Neutrophil (primary cell): ENCODE measurements at regions not wholly inside any gene's neighbourhood (a gene's known extent, or its start where the extent isn't known, plus 50 kb on each side); places are given as distances from the start of the nearest gene placed in this dataset.

Experiments used
- H3K27ac ChIP-seq: fragments of 200-600 bp; sonication (generic); 2 replicates; pipeline ENCODE4 v1.5.1; 2016; ENCODE audit warnings: mild to moderate bottlenecking, moderate library complexity
- H3K27me3 ChIP-seq: fragments of 200-600 bp; sonication (generic); 2 replicates; pipeline ENCODE4 v1.6.0; 2016; ENCODE audit warnings: mild to moderate bottlenecking
- H3K36me3 ChIP-seq: fragments of 200-600 bp; sonication (generic); 2 replicates; pipeline ENCODE4 v1.5.1; 2017
- H3K4me1 ChIP-seq, 2 experiments: fragments of 200-600 bp in 1 of 2; sonication (generic) in 1 of 2; 1 replicate in 1 of 2; 2 replicates in 1 of 2; pipeline versions ENCODE4 v1.5.1 to v1.6.1; 2013 to 2016; ENCODE audit warnings: low read depth in 1 of 2, low read length in 1 of 2, mild to moderate bottlenecking in 1 of 2, moderate library complexity in 1 of 2; ENCODE audit not compliant: control insufficient read depth in 1 of 2, insufficient read depth in 1 of 2
- H3K4me3 ChIP-seq, 2 experiments: fragments of 200-600 bp in 1 of 2; sonication (generic) in 1 of 2; 1 replicate in 1 of 2; 2 replicates in 1 of 2; pipeline ENCODE4 v1.5.1; 2013 to 2016; ENCODE audit warnings: low read depth in 1 of 2, low read length in 1 of 2, mild to moderate bottlenecking in 1 of 2, moderate library complexity in 1 of 2
- H3K9me3 ChIP-seq: fragments of 200-600 bp; sonication (generic); 2 replicates; pipeline ENCODE4 v1.5.1; 2016
- CTCF ChIP-seq: fragments of 200-600 bp; sonication (generic); IDR thresholded peaks from 2 replicates; pipeline ENCODE4 v1.5.1; 2016; ENCODE audit warnings: antibody characterized with exemption

GRCh38 chr17:74117087-74117698 is 86.3 kb upstream of the RPL38 start:
- no peak for TF ChIP-seq CTCF
- H3K4me1 ChIP-seq: no peaks in the 10 kb centered on the region
- no peaks in the 10 kb centered on the region for H3K9me3 ChIP-seq

GRCh38 chr17:74117999-74118421 is 85.5 kb upstream of the RPL38 start:
- Histone ChIP-seq H3K9me3 (no peaks in the 10 kb centered on the region), H3K4me3 (no peak overlapping the region), H3K27me3 (peaks cover 63% of the 10 kb centered on the region), H3K36me3 (no peaks in the 10 kb centered on the region), H3K4me1 (no peaks in the 10 kb centered on the region), H3K27ac (no peak overlapping the region)
- no peak for TF ChIP-seq CTCF

More at GRCh38 chr17:74117087-74117698, 86.3 kb upstream of the RPL38 start:
- Histone ChIP-seq H3K36me3 (no peaks in the 10 kb centered on the region), H3K4me3 (no peak overlapping the region), H3K27me3 (peaks cover 63% of the 10 kb centered on the region), H3K27ac (no peak overlapping the region)

- H3K36me3 ChIP-seq: no peaks in the 10 kb centered on the region
- TF ChIP-seq CTCF: no peak
- peaks cover 63% of the 10 kb centered on the region for H3K27me3 ChIP-seq
- H3K4me1 ChIP-seq: no peaks in the 10 kb centered on the region
- H3K4me3 ChIP-seq: no peak overlapping the region
- H3K9me3 ChIP-seq: no peaks in the 10 kb centered on the region
- H3K27ac ChIP-seq: no peak overlapping the region
These were observed 85.0 kb upstream of the RPL38 start for GRCh38 chr17:74118504-74118903.

GRCh38 chr17:74119049-74119580 is 84.4 kb upstream of the RPL38 start:
- Histone ChIP-seq H3K4me1 (no peaks in the 10 kb centered on the region), H3K27ac (no peak overlapping the region), H3K27me3 (peaks cover 62% of the 10 kb centered on the region), H3K4me3 (no peak overlapping the region), H3K9me3 (no peaks in the 10 kb centered on the region), H3K36me3 (no peaks in the 10 kb centered on the region)
- no peak for TF ChIP-seq CTCF

- peaks cover 54% of the 10 kb centered on the region for H3K27me3 ChIP-seq
- no peaks in the 10 kb centered on the region for H3K9me3 ChIP-seq
- no peak for TF ChIP-seq CTCF
- H3K4me1 ChIP-seq: no peaks in the 10 kb centered on the region
- no peaks in the 10 kb centered on the region for H3K36me3 ChIP-seq
- no peak overlapping the region for H3K4me3 ChIP-seq
- no peak overlapping the region for H3K27ac ChIP-seq
These were observed 83.5 kb upstream of the RPL38 start for GRCh38 chr17:74119965-74120364.
